ENCODE measurements at regions not wholly inside any gene's neighbourhood (a gene's known extent, or its start where the extent isn't known, plus 50 kb on each side); places are given as distances from the start of the nearest gene placed in this dataset.
A peak's percentile ranks its signal among the peaks of the same experiment; 100 is the strongest.

- Histone ChIP-seq H2AFZ (ENCODE audit: low read depth, low read length, poor library complexity, severe bottlenecking) (no peak overlapping the region), H4K20me1 (ENCODE audit: insufficient read depth) (no peaks in the 10 kb centered on the region), H3K27me3 (ENCODE audit: insufficient read depth, low read length) (no peaks in the 10 kb centered on the region), H3K4me1 (ENCODE audit: control insufficient read depth in 1 of 2, insufficient read depth in 2 of 2, low read length in 2 of 2) (no peaks in the 10 kb centered on the region), H3K36me3 (ENCODE audit: control insufficient read depth in 1 of 2, insufficient read depth in 2 of 2, low read length in 2 of 2) (no peaks in the 10 kb centered on the region), H3K4me3 (replicated peaks in 1 of 2; ENCODE audit: low read depth in 1 of 2, low read length in 2 of 2) (no peak overlapping the region), H3K9ac (ENCODE audit: low read length) (no peak overlapping the region), H3K79me2 (ENCODE audit: insufficient read depth, low read length) (no peaks in the 10 kb centered on the region), H3K9me2 (ENCODE audit: insufficient read depth) (no peaks in the 10 kb centered on the region), H3K27ac (ENCODE audit: low read depth, low read length) (no peak overlapping the region), H3K9me3 (ENCODE audit: control insufficient read depth in 1 of 2, insufficient read depth in 1 of 2, low read depth in 1 of 2, low read length in 2 of 2) (no peaks in the 10 kb centered on the region), H3K4me2 (ENCODE audit: low read length) (no peak overlapping the region)
- RAD21 ChIA-PET (ENCODE audit: low non-redundant PET in 1 of 2, low total read pairs in 2 of 2, uncharacterized antibody in 2 of 2, unreplicated experiment in 2 of 2): no interaction called here
- ATAC-seq (no peak), DNase-seq (ENCODE audit: low read depth, low spot score) (no peak)
- TF ChIP-seq JUND (IDR thresholded peaks at IDR 0.05): no peak
- no peak for TF ChIP-seq ZFX (IDR thresholded peaks at IDR 0.05)
- TF ChIP-seq CBX3 (IDR thresholded peaks at IDR 0.05; ENCODE audit: low read depth): no peak
- no peak for TF ChIP-seq CEBPB (IDR thresholded peaks at IDR 0.05; ENCODE audit: low read depth)
- peak in 1 of 3 experiments; percentile 10; a peak in 1 of 6 replicates for TF ChIP-seq CTCF (IDR thresholded peaks at IDR 0.05 in 2 of 3, conservative IDR thresholded peaks at IDR 0.05 in 1 of 3; ENCODE audit: borderline replicate concordance in 1 of 3, insufficient read depth in 1 of 3, low read depth in 2 of 3, low read length in 2 of 3)
- TF ChIP-seq RAD21 (IDR thresholded peaks at IDR 0.05; ENCODE audit: low read depth): peak; percentile 38; the same call in 1 of the 2 replicates
- TF ChIP-seq FOSL1 (IDR thresholded peaks at IDR 0.05; ENCODE audit: low read depth): no peak
- TF ChIP-seq TCF7L2 (IDR thresholded peaks at IDR 0.05; ENCODE audit: borderline replicate concordance, extremely low read depth, insufficient read depth, insufficient read length): no peak
- TF ChIP-seq REST (IDR thresholded peaks at IDR 0.05; ENCODE audit: low read depth): no peak
- no peak for TF ChIP-seq SIN3A (IDR thresholded peaks at IDR 0.05; ENCODE audit: low read depth)
- no peak for TF ChIP-seq EZH2phosphoT487 (IDR thresholded peaks at IDR 0.05; ENCODE audit: borderline replicate concordance)
- no peak for TF ChIP-seq ELF1 (IDR thresholded peaks at IDR 0.05; ENCODE audit: borderline replicate concordance, low read depth)
- CTCF ChIA-PET: no interaction called here
- BruUV-seq (replicated peaks): no TSS peak
- POLR2A ChIA-PET: no interaction called here
- intact Hi-C loops (cut with micrococcal nuclease): no loop called here
These were observed 313.4 kb upstream of the TMTC4 start for GRCh38 chr13:100987948-100988347.

All from HCT116 (cell line).